ENCODE measurements at regions not wholly inside any gene's neighbourhood (a gene's known extent, or its start where the extent isn't known, plus 50 kb on each side); places are given as distances from the start of the nearest gene placed in this dataset.

DNA sequence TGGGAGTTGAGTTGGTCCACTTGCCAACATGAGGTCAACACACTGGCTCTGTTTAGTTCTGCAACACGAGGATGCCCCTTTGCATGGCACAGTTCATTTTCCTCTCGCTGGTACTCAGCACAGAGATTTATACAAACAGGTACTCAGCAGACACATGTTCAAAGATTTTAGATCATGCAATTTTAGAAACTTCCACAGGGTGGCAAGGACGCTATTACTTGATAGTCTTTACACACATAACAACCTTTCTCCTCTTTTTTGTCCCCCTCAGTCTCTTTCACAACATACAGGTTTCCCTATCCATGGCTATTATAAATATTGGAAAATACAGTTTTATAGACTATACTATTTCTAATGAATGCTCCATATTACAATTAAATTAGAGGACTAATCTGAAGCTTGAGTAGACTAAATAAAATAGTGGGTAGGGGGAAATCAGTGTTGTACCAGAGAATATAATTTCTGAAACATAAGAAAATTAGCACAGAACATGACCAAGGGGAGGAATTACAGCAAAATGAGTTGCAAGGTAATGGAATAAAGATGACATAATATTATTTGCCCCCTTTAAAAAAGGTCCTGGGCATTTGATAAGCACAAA, 331.8 kb upstream of the BTBD3 start:
- no peaks in the 10 kb centered on the region for H3K36me3 ChIP-seq (replicated peaks)
- TF ChIP-seq, protein P1, sequence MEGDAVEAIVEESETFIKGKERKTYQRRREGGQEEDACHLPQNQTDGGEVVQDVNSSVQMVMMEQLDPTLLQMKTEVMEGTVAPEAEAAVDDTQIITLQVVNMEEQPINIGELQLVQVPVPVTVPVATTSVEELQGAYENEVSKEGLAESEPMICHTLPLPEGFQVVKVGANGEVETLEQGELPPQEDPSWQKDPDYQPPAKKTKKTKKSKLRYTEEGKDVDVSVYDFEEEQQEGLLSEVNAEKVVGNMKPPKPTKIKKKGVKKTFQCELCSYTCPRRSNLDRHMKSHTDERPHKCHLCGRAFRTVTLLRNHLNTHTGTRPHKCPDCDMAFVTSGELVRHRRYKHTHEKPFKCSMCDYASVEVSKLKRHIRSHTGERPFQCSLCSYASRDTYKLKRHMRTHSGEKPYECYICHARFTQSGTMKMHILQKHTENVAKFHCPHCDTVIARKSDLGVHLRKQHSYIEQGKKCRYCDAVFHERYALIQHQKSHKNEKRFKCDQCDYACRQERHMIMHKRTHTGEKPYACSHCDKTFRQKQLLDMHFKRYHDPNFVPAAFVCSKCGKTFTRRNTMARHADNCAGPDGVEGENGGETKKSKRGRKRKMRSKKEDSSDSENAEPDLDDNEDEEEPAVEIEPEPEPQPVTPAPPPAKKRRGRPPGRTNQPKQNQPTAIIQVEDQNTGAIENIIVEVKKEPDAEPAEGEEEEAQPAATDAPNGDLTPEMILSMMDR (IDR thresholded peaks at IDR 0.05; ENCODE audit: low read depth, low read length, missing control alignments), result peak; percentile 47
- H3K27ac ChIP-seq, result no peak overlapping the region
- DNase-seq, result peak; percentile 7
- in situ Hi-C loops (cut with HindIII; ENCODE audit: low pct_ligation_motif_present, low sequenced_read_pairs), result no loop called here
- H3K27me3 ChIP-seq (replicated peaks), result no peaks in the 10 kb centered on the region
- H3K4me3 ChIP-seq (ENCODE audit: low read depth, low read length), result no peak overlapping the region

DNA sequence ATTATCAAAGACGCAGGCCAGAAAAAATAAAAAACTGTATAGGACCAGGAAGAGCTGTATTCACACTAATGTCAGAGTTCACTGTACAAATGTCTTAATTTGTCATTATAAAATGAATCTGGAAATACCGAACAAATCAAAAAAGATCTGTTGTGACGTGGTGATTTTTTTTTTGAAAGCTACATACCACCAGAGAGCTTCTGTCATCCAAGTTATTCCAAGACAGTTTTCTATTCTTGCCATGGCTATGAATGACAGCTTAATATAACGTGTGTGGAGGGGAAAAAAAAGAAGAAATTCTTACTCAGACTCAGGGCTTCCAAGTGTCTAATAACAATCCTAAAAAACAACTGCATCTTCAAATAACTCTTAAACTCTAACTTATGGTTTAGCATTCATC, 328.8 kb upstream of the BTBD3 start:
- TF ChIP-seq, protein P1 (IDR thresholded peaks at IDR 0.05; ENCODE audit: low read depth, low read length, missing control alignments), result no peak
- H3K27me3 ChIP-seq (replicated peaks), result no peaks in the 10 kb centered on the region
- DNase-seq, result no peak
- H3K4me3 ChIP-seq (ENCODE audit: low read depth, low read length), result no peak overlapping the region
- H3K36me3 ChIP-seq (replicated peaks), result no peaks in the 10 kb centered on the region
- in situ Hi-C loops (cut with HindIII; ENCODE audit: low pct_ligation_motif_present, low sequenced_read_pairs), result no loop called here
- H3K27ac ChIP-seq, result no peak overlapping the region

- H3K4me3 ChIP-seq (ENCODE audit: low read depth, low read length), result no peak overlapping the region
- no peak for DNase-seq
- no peaks in the 10 kb centered on the region for H3K36me3 ChIP-seq (replicated peaks)
- no peaks in the 10 kb centered on the region for H3K27me3 ChIP-seq (replicated peaks)
- in situ Hi-C loops (cut with HindIII; ENCODE audit: low pct_ligation_motif_present, low sequenced_read_pairs), result no loop called here
- H3K27ac ChIP-seq, result no peak overlapping the region
- TF ChIP-seq, protein P1 (IDR thresholded peaks at IDR 0.05; ENCODE audit: low read depth, low read length, missing control alignments), result no peak
Measured at GRCh38 chr20:11591965-11592364, 325.7 kb upstream of the BTBD3 start.

DNA sequence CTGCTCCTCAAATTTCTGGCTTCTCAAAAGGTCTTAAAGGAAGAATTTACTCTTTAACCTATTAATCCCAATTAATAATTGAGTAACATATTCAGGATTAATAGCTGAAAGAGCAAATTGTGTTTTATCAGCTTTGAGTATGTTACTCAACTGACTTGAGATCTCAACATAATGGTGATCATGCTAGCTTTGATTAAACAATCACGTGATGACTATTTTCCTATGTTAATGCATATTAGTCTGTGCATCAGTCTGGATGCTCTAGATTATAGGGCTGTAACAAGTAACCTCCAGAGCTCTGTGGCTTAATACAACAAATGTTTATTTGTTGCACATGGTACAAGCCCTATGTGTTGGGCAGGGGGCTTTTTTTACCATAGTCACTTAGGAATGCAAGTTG, 313.4 kb upstream of the BTBD3 start:
- TF ChIP-seq, protein P1 (IDR thresholded peaks at IDR 0.05; ENCODE audit: low read depth, low read length, missing control alignments), result no peak
- H3K4me3 ChIP-seq (ENCODE audit: low read depth, low read length), result no peak overlapping the region
- no peak overlapping the region for H3K27ac ChIP-seq
- H3K36me3 ChIP-seq (replicated peaks), result no peaks in the 10 kb centered on the region
- in situ Hi-C loops (cut with HindIII; ENCODE audit: low pct_ligation_motif_present, low sequenced_read_pairs), result no loop called here
- no peak for DNase-seq
- H3K27me3 ChIP-seq (replicated peaks), result no peaks in the 10 kb centered on the region

- TF ChIP-seq, protein P1 (IDR thresholded peaks at IDR 0.05; ENCODE audit: low read depth, low read length, missing control alignments), result no peak
- in situ Hi-C loops (cut with HindIII; ENCODE audit: low pct_ligation_motif_present, low sequenced_read_pairs), result no loop called here
- Histone ChIP-seq H3K36me3 (replicated peaks) (no peaks in the 10 kb centered on the region), H3K27ac (no peak overlapping the region), H3K4me3 (ENCODE audit: low read depth, low read length) (no peak overlapping the region), H3K27me3 (replicated peaks) (no peaks in the 10 kb centered on the region)
- no peak for DNase-seq
Measured at GRCh38 chr20:11607047-11607446, 310.6 kb upstream of the BTBD3 start.

DNA sequence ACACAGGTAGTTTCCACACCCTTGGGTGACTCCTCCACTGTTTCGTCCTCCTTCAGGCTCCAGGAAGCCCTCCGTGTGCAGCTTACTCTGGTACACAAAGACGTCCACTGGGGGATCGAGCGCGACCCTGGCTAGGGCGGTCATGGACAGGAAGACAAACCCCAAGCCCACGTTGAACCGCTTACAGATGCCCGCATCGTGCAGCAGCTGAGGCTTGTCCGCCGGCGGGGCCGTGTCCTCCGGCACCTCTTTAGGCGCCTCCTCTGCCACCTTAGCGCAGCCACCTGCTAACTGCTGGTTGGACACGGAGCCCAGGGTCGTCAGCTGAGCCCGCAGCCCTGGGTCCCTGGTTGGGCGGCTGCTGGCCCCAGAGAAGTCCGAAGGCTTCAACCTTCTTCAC, 309.0 kb upstream of the BTBD3 start:
- no peak for DNase-seq
- Histone ChIP-seq H3K27me3 (replicated peaks) (no peaks in the 10 kb centered on the region), H3K36me3 (replicated peaks) (no peaks in the 10 kb centered on the region), H3K4me3 (ENCODE audit: low read depth, low read length) (no peak overlapping the region), H3K27ac (no peak overlapping the region)
- TF ChIP-seq, protein P1 (IDR thresholded peaks at IDR 0.05; ENCODE audit: low read depth, low read length, missing control alignments), result no peak
- in situ Hi-C loops (cut with HindIII; ENCODE audit: low pct_ligation_motif_present, low sequenced_read_pairs), result no loop called here
